D721Med (cell line): ENCODE measurements at regions not wholly inside any gene's neighbourhood (a gene's known extent, or its start where the extent isn't known, plus 50 kb on each side); places are given as distances from the start of the nearest gene placed in this dataset.

Experiments used
- DNase-seq: peaks from one replicate; pipeline ENCODE4 v3.0.0; 2011; ENCODE audit warnings: low spot score; ENCODE audit not compliant: insufficient read length
- FAIRE-seq: peaks from 2 replicates; lab custom pipeline; 2011; peaks lifted over from hg19 to GRCh38; lab: Jason Lieb, UNC
- CTCF ChIP-seq: IDR thresholded peaks from 2 replicates; pipeline ENCODE4 v1.5.1; 2012; ENCODE audit warnings: mild to moderate bottlenecking, control low read depth; ENCODE audit not compliant: insufficient read depth; ENCODE audit errors: missing control alignments

GRCh38 chr12:105741786-105742566, 396.8 kb downstream of the NUAK1 start:
- no peak for FAIRE-seq
- DNase-seq, result no peak
- no peak for TF ChIP-seq CTCF

- FAIRE-seq, result no peak
- no peak for TF ChIP-seq CTCF
- DNase-seq, result no peak
Observed at GRCh38 chr12:105742567-105742874, 396.2 kb downstream of the NUAK1 start.

DNA sequence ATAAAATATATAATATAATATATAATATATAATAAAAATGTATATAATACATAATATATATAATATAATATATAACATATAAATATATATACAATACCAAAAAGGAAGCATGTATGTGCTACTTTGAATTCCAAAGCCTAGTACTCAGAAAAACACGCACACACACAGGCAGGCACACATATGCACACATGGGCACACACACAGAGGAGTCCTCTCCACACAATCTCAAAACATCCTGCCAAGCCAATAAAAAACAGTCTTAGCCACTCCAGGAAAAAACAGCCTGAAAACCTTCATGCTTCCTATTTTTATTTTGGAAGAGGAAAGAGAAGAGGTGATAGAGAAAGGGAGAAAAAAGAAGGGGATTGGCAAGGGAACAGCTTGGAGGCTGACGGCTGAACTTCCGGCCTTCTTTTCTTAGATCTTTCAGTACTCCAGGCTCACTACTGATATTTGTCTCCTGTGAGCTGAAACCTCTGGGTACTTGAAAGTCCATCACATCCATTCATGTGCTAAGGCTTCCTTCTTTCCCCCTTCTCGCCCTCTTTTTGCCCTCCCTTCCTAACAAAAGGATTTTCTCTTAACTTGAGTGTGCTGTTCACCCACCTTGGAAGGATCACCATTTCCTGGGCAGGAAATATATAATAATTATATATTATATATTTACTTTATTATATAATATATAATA, 394.2 kb downstream of the NUAK1 start:
- TF ChIP-seq CTCF, result no peak

DNA sequence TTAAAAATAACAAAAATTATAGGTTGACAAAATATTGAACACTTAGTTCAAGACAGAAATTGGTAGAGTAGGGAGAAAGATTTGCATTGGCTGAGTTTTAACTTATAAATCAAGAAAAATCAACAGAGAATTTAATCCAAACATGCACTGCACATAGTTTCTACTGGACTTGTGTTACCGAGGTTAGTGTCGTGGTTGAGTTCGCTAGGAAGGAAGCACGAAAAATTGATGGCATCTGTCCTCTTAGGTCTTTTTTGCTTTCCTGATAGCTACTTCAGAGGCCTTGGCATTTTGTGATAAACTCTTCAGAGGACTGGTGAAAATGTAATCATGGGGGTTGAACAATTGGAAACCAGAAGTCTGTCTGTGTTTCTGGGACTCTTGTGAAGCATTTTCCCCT, 392.9 kb downstream of the NUAK1 start:
- FAIRE-seq, result no peak
- no peak for TF ChIP-seq CTCF

More for the DNA sequence above, 394.2 kb downstream of the NUAK1 start:
- FAIRE-seq, result no peak
- DNase-seq, result no peak

GRCh38 chr12:105748806-105749600, 389.8 kb downstream of the NUAK1 start:
- no peak for FAIRE-seq

More for the DNA sequence above, 392.9 kb downstream of the NUAK1 start:
- DNase-seq, result no peak

DNA sequence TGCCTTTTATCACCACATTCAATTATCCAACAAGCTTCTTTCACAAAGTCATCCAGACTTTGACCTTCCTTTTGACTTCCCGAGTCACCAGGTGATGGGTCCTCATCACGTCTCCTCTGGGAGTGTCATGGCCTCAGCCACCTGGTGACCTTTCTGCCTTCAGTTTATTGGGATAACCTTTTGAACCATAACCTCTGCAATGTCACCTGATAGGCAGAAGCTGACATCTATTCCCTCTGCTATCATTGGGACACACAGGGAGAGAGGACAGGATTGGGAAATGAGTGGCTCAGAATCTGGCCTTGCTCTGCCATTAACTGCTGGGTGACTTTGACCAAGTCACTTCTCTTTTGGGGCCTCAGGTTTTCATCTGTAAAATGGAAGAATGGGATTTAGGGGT, 388.7 kb downstream of the NUAK1 start:
- no peak for TF ChIP-seq CTCF
- DNase-seq, result no peak
- no peak for FAIRE-seq

More at GRCh38 chr12:105748806-105749600, 389.8 kb downstream of the NUAK1 start:
- no peak for DNase-seq
- TF ChIP-seq CTCF, result no peak
